ENCODE measurements at regions not wholly inside any gene's neighbourhood (a gene's known extent, or its start where the extent isn't known, plus 50 kb on each side); places are given as distances from the start of the nearest gene placed in this dataset.
"Not testable (repeated sequence)": the region's sequence is repeated elsewhere in the genome, so short reads cannot be mapped to it uniquely, and the experiment has no call there.

DNA sequence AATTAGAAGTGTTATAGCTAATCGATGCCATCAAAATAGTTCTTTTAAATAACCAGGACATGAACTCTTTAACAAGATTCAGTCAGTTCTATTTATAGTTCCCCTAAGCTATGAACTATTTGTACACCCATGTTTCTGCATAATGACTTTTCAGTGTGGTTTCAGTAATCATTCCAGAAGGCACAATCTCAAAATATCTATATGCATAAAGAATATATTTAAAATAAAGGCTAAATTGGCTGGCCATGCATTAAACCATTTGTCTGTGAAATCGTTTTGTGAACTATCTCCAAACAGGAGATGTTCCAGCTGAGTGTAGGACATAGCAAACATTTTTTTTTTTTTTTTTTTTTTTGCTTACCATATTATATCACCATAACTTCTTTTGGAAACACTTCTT, 719.3 kb downstream of the PLCL1 start:
- no peak for DNase-seq

DNA sequence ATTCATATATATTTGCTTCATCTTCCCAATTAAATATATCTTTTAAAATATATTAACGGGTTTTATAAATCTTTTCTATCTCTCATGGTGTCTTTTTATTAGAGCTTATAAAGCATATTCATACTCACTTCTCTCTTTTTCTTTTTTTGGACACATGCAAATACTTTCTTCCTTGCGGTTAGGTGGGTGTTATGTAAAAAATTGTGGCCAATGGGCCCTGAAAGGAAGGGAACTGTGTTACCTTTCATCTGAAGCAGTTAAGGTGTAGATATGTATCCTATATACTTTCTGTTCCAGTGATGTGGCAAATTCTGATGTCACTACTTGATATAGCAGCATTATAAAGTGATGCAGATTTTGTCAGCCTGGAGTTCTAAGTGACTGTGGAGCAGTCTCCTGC, 714.5 kb downstream of the PLCL1 start:
- DNase-seq, result no peak

DNA sequence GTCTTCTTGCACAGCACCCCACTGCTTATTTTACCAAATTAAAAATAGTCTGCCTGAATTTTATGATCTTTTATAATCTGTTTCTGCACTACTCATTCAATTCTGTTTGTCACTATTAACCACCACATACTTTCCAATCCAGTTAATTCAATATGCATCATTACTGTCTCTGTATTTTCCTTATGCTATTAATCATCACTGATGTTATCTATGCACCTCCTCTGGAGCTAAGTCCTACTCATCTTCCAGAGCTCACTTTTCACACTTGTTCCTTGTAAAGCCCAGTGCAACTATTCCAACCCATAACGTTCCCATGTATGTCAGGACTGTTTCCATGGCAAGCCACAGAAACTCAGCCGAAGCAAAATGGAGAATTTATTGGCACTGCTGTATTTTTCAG, 713.6 kb downstream of the PLCL1 start:
- DNase-seq, result no peak

DNA sequence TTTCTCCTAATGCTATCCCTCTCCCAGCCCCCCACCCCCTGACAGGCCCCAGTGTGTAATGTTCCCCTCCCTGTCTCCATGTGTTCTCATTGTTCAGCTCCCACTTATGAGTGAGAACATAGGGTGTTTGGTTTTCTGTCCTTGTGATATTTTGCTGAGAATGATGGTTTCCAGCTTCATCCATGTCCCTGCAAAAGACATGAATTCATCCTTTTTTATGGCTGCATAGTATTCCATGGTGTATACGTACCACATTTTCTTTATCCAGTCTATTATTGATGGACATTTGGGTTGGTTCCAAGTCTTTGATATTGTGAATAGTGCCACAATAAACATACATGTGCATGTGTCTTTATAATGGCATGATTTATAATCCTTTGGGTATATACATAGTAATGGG, 704.2 kb downstream of the PLCL1 start:
- DNase-seq, result not testable (repeated sequence)

DNA sequence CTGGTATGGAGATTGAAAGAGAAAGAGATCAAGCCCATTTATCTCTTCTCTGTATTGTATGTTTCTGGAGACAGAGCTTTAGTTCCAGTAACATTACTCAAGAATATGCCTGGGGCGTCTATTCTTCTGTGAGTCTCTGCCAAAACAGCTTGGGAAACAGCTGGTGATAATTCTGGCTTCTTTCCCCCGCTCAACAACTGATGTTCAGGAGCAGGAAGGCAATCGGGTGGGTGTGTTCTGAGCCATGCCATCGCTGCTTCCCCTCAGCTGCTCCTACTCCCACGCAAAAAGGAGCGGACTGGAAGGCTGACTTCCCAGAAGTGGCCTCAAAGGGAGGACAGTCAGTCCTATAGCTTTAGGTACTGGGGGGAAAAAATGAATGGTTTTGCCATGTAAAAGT, 695.1 kb downstream of the PLCL1 start:
- DNase-seq, result peak in 31 of 58 donors; percentile 0 to 67 (median 11)

DNA sequence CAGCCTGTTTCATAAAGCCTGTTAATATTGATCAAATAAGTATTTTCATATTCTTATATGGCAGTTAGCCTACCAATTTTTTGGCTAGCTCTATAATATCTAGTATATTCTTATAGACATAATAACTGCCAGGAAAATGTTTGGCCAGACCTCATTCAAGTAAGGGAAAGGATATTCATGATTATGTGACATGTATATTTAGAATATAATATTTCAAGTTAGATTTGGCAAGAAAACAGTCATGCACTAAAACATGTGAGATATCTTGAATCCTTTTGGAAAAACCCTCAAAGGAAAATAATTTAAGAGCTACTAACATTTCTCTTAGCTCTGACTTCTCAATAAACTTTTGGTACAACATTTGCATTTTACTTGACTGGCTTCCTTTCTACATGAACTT, 694.1 kb downstream of the PLCL1 start:
- no peak for DNase-seq

DNA sequence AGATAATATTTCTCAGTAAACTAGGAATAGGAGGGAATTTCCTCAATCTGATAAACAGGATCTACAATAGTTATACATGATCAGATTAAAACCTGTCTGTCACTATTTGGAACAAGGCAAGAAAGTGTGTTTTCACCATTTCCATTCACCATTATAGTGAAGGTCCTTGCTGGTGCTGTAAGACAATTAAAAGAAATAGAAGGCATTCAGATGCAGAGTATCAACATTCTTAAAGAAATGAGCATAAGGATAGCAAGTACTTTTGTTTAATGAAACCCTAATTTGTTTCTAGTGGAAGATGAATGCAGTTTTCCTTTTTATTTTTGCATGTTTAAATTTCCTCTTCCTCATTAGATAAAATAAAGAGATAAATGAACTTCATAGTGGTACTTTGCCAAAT, 693.7 kb downstream of the PLCL1 start:
- no peak for DNase-seq

DNA sequence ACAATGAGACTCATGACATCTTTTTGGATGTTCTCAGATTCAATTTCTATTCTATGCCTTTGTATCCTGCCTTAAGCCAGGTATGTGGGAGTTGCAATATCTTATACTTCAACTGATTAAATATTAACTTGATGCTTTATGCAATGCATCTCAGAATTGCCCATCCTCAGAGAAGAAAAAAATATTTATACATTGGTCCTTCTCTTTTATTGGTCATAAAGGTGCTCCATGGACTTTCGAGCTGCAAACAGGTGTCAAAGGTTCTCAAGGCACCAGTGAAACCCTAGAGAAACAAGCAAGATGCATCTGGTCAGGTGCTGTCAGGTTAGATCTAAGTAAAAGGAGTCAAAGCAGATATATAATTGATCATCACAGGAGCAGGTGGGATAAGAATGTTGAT, 690.5 kb downstream of the PLCL1 start:
- DNase-seq, result no peak

DNA sequence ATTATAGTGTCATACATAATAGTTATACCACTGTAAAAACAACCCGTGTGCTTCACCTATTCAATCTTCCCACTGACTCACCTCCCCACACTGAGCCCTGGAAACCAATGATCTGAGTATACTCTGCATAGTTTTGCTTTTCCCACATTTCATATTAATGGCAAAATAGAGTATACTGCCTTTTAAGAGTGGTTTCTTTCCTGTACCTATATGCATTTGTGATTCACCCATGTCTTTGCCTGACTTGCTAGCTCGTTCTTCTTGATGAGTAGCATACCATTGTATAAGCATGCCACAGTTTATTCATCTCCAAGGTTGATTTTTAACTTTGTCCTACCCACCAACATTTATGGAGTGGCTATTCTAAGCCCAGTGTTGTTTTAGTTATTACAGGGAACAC, 686.4 kb downstream of the PLCL1 start:
- no peak for DNase-seq

DNA sequence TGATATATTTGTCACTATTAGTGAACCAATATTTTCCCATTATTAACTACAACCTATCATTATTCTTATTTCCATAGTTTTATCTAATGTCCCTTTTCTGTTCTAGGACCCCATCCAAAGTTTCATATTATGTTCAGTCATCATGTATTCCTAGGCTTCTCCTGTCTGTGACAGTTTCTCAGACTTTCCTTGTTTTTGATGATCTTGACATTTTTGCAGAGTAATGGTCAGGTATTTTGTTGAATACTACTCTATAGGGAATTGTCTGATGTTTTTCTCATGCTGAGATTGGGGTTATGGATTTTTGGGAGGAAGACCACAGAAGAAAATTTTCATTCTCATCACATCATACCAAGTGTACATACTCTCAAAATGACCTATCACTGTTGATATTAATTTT, 684.6 kb downstream of the PLCL1 start:
- DNase-seq, result no peak

DNA sequence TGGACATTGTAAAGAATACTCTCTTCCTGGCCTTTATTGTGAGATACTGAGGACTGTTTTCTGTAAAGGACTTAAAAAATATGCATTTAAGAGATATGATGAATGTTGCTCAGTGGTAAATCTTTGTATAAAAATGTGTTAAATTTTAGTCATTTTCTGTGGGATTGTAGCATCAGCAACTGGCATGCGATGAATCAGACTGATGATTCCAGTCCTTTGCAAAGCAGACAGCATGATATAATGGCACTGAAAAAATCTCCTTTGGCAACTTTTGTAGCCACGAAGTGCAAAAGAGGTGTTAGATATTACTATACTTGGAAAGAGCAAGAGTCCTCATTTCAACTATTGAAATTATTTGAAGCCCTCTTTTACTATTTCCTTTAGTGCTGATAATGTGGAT, 678.7 kb downstream of the PLCL1 start:
- peak in 3 of 58 donors; percentile 0 to 21 (median 0) for DNase-seq

DNA sequence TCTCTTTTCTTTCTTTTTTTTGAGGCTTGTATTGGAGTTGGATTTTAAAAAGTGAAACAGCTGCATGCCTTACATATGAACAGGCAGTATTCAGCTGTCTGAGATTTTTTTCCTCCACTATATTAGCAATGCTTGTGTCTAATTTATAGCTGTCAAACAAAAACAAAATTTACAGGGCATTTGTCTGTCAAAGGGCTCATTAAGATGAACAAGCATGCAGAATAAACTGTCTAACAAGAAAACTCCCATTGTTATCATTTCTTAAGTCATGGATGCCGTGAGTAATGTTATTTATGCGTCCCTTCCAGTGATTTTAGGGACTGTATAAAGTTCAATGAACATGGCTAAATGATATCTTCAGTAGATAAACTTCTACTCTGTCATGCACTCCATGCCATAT, 674.7 kb downstream of the PLCL1 start:
- no peak for DNase-seq

DNA sequence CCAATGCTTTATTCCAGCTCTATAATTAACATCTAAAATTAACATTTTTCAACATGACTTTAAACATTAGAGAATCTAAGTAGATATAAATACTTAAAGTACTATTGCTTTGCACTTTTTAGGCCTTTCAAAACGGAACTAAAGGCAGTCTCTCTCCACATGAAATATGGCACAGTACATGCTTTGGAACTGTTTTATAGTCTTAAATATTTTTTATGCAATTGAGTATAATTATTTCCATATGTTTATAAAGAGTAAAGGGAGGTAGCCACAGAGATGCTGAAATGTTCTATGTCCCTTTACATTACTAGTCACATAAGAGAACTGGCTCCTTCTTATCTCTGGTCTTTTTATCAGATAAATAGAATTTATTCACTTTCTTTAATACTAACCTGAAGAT, 674.0 kb downstream of the PLCL1 start:
- no peak for DNase-seq

DNA sequence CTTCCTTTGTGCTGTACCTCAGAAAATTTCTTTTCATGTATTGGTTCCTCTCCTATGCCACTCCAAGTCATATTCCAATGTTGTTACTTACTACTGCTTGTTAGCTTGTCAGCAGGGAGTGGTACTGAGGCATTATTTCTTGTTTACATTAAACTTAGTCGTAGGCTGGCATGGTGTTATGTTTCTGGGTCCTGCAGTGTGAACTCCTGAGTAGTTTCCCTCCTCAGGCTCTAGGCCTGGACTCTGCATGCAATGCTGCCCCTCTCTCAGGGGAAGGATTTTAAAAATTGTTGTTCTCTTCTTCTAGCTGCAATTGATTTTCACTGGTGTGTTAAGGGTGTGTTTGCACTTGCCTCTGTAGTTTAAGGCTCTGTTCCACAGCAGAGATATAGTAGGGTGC, 671.6 kb downstream of the PLCL1 start:
- DNase-seq, result no peak

DNA sequence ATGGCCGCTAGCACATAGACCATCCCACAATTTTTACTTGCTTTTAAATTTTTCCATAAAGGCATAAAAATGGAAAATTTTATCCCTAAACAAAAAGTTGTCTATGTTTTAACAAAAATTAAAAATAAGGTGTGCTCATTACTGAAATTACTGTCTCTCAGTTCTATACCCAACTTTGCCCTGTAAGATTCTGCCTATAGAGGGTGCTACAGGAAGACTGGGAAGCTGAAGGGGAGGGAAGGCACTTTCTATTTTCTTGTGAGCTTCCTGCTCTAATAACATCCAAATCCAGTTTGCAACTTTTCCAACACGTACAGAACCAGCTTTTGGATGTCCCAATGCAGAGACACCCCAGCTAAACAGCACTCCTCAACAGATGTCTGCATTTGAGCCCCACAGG, 666.9 kb downstream of the PLCL1 start:
- DNase-seq, result no peak

DNA sequence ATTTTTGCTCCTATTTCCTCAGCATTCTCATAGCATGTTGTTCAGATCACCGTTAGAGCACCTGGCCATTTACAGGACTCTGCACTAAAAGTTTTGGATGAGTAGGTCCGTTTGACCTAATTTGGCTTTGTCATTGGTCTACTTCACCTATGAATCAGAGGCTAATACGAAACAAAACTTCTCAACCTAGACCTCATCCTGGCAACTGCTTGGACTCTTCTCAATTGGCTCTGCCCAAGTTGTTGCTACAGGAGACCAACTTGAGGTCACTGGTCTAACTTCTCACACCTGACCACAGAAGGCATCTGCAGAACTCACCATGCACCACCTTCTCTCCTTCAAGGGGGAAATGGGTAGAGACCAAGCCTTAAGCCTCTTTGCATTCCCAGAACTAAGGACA, 663.7 kb downstream of the PLCL1 start:
- no peak for DNase-seq

DNA sequence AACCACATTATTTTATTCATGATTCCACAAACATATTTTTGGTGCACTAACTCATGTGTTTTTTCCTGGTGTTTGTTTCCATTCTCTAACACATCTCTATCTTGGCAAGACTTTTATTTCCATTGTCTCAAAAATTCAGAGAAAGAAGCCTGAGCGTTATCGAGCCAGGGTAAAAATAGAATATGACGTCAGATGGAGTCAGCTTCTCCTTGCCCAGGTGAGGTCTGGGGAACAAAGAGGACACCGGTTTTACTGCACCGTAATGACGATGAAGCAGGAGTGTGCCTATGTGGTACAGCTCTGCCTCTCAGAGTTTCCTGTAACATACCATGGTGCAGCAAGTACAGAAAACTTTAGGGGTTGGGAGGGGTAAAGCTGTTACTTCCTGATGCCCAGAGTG, 661.6 kb downstream of the PLCL1 start:
- DNase-seq, result no peak

DNA sequence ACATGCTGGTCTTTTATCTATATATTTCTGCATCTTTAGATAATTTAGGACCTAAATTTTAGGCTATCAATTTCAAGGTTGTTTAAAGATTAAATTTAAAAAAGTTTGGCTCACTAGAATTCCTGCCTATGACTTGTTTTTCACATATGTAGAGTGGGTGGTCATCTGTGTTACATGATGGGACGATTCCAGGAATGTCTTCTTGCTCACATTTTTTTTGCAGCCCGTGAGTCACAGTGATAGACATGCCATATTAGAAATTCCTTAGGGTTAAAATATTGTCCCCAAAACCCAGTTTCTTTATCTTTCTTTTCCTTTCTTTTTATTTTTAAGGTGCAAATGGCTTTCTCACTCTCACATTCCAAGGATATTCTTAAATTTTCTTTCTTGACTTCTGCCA, 652.0 kb downstream of the PLCL1 start:
- no peak for DNase-seq

DNA sequence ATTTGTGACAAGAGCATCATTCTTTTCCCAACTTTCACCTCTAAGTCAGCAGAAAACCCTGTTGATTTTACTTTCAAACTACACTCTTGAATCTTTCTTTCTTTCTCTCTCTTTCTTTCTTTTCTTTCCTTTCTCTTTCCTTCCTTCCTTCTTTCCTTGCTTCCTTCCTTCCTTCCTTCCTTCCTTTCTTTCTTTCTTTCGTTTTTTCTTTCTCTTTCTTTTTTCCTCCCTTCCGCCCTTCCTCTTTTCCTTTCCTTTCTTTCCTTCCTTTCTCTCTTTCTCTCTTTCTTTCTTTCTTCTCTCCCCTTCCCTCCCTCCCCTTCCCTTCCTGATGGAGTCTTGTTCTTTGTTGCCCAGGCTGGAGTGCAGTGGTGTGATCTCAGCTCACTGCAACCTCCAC, 649.5 kb downstream of the PLCL1 start:
- DNase-seq, result no peak

DNA sequence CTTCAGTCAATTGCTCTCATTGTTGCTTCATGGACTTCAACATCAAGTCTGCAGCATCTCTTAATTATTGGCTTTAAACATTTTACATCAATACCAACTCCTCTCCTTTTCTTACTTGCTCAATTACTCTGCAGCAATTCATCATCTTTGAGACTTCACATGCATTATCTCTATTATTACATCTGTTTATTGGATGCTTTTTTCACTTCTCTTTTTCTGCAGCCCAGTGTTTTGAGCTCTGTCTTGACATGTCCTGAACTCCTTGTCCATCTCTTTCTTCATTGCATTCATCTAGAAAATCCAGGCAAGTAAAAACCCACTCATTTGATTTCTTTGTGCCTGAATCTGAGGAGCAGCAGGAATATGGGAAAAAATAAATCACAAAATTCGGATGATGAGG, 647.9 kb downstream of the PLCL1 start:
- no peak for DNase-seq

DNA sequence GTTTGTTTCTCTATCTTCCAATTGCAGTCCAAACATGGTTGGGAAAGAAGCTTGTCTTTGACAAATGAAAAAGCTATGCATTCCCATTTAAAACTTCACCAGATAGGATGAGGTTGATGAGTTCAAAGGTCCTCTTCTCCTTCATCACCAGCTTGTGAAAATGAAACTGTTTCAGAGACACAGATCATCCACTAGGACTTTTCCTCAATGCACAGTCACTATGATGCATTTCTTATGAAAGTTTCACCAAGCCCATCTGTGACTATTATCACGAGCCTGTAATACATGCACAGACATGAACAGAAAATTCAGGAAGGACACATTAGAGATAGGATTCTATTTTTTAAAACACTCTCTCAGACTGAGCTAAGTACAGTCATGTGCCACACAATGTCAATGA, 644.4 kb downstream of the PLCL1 start:
- no peak for DNase-seq

DNA sequence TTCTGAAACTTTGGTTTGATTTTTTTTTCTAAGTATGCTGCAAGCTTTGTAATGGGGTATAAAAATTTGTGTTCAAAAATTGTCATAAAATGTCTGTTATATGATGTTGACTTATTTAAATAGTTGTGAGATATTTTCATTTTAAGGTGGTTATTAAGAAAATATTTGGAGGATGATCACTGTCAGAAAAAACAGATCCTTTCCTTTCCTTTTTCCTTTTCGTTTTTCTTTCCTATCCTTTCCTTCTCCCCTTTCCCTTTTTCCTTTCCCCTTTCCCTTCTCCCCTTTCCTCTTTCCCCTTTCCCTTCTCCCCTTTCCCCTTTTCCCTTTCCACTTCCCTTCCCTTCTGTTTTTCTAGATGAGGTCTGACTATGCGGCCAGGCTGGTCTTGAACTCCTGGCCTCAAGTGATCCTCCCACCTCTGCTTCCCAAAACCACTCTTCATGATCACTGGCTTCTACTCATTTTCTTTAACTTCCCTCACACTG, 640.5 kb downstream of the PLCL1 start:
- DNase-seq, result no peak

DNA sequence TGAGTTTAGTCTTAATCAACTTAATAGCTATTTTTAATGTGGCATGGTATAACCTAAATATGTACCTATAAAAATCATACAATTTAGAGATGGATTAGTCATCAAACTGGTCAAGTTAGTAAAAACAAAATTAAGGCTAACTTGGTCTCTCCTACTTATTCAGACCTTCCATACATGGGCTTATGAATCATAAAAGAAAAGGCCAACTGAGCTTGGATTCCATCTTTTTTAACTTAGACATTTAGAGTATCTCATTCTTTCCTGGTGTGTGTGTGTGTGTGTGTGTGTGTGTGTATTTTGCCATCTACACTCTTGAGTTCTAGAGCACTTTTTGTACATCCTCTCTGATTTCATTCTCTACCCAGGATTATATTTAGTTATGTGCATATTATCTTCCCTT, 637.5 kb downstream of the PLCL1 start:
- no peak for DNase-seq

DNA sequence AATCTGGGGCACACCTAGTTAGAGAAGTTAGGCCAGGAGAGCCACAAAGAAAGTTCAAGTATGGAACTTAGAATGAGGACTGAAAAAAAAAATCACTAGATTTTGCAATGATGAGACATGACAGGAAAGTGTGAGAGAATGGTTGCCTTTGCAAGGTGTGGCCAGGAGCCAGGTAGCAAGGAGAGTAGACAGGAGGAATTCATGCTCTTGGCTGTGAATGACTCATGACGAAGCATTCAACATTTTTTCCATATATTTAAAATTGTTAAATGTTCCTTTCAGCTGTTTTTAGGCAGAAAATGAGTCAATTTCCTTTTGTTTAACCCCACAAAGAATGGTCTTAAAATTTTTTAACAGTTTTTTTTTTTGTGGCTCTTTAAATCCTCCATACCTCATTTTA, 636.9 kb downstream of the PLCL1 start:
- DNase-seq, result no peak

DNA sequence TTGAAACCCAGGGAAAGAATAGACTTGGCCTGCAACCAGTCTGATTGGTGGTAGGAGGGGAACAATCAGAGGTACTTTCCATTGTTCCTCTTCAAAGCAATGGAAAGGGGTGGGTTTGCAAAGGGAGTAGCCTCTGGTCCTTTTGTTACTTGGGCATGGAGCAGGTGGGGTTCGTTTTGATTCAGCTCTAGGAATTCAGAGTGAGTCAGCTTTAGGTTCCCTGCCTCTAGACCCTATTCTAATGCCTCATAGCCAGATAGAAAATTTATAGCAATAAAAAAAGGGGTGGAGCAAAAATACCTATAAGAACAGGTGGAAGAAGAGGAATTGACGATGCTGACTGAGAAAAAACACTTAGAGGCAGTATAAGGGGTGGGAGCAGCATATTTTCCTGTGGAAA, 636.4 kb downstream of the PLCL1 start:
- no peak for DNase-seq
